Activated CD8-positive, alpha-beta memory T cell treated with anti-CD3 and anti-CD28 coated beads for 24 hours (primary cell): ENCODE measurements at regions not wholly inside any gene's neighbourhood (a gene's known extent, or its start where the extent isn't known, plus 50 kb on each side); places are given as distances from the start of the nearest gene placed in this dataset.
"Not testable (repeated sequence)": the region's sequence is repeated elsewhere in the genome, so short reads cannot be mapped to it uniquely, and the experiment has no call there.

Experiments used
- DNase-seq: peaks from one replicate; pipeline ENCODE4 v3.0.0-alpha.2; 2020

DNA sequence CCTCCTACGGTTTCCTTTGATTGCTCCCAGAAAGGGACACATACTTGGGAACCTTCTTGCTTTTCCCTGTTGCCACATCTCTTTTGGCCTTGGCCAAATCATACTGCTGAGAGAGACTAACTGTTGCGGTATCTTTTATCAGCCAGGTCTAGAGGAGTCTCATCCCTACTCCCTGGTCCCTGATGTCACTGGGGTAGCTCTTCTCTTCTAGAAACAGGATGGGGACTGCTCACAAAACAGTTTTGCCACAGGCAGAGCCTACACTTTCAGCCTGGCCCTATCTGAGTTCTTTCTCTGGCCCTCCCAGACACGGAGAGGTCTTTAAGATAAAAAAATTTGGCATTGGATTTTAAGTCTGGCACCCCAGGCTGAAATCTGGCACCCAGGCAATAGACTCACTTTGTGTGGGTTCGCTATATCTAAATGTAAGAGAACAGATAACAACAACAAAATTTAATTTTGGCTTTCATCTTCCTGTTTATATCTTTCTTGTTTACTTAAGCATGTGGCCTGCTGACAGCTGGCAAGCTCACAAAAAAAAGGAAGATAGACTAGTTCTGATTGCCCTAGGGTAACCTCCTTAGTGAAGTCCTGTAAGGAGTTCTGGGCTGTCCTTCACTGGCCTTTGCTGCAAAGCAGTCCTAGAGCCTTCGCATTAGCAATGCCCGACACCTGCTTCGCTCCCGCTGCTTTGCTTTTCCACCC, 228.3 kb upstream of the NPVF start:
- no peak for DNase-seq

DNA sequence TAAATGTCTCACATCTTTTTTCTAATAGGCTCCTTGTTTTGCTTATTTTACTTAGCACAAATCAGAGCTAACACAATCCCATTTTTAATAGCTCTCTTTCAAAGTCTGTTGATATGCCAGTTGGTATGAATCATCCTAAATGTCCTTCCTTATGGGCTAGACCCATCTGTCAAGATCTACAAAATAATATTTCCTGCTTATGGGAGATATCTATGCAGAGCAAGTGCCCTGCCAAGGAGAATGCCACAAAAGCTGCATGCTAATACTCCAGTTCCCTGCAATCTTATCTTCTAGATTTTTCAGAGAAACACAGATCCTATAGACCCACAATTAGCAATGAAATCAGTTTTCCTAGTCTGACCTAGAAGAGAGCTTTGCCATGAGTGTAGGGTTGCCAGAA, 230.8 kb upstream of the NPVF start:
- DNase-seq, result no peak

DNA sequence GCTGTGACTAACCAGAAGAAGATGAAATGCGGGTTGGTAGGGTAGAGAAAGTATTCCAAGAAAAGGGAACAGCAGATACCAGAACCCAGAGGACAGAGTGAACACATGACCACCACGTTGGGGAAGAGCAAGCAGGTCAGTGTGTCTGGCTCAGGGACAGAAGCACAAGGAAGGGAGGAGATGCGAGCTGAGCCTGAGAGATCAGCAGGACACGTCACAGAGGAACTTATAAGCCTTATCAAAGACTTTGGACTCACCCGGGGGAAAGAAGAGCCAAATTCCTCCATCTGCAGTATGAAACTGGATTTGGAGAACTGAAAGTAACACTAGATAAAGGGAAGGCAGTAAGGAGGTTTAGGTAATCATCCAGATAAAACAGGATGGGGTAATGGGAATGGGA, 232.1 kb upstream of the NPVF start:
- no peak for DNase-seq

DNA sequence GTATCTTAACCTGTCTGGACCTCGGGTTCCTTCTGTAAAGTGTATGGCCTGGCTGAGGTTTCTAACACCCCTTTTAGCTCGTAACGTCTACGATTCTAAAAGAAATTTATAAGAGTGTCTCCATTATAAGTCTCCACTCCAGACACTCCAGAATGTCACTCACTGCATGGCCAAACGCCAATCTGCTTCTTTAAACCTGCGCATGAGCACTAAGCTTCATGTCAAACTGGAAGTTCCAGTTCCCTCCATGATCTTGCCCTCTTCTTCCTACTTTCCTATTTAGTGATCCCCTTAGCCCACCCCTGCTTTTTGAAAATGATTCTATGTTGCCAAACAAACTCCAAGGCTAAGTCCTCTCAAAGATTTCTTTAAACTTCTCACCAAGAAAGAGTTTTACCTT, 241.4 kb upstream of the NPVF start:
- no peak for DNase-seq

DNA sequence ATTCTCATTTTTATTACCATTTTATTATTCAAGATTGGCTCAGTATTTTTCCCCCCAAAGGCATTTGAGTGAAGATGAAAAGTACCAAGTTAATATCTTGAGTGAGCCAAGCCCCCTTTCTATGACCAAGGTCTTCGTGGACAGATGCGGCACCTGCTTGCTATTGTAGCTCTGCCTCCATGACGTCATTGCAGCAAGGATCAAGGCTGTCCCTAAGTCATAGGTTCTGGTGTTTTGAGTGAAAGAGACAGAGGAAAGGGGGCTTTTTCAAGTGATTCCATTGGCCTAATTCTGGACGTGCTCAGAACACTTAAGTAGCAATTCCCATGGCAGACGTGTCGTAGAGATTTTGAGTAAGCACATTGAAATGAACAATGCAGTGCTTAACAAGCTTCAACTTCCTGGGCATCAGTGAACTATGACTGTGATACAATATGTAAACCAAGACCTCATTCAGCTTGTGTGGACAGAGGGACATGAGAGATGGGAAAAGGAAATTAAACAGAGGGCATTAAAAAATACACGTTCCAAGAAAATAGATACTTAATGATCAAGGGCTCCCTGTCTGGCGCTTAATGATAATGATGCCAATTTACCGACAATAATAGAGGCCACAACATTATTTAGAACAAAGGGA, 248.7 kb upstream of the NPVF start:
- no peak for DNase-seq

DNA sequence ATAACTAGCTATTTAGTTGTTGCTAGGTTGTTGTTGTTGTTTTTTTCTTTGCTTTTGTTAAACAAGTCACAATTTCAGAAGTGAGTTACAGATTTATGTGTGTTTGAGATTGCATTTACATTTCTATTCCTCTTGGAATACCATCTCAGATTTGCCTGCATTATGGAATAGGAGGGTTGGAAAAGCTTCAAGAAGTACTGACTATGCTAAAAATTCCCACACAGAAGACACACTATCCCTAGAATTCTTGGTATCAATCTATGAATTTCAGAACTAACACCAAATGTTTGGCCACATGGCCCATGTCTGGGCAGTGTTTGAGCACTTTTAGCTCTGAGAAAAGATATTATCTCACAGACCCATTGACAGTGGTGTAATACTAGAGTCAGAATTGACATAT, 249.9 kb upstream of the NPVF start:
- DNase-seq, result not testable (repeated sequence)

DNA sequence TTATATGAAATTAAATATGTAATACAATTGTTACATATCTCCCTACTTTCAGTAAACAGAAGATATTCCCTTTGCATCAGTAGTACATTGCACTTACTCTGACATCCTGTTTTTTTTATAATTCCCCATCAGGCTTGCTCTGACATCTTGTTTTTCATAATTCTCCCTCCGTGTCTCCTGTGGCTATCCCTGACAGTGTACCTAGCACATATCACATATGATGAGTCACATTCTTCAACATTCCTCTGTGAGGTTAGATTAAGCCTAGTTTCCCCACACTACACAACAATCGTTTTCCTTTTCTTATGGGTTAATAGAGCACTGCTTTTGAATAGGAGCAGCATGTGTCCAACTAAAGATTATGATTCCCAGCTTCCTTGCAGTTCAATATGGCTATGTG, 250.6 kb upstream of the NPVF start:
- no peak for DNase-seq

DNA sequence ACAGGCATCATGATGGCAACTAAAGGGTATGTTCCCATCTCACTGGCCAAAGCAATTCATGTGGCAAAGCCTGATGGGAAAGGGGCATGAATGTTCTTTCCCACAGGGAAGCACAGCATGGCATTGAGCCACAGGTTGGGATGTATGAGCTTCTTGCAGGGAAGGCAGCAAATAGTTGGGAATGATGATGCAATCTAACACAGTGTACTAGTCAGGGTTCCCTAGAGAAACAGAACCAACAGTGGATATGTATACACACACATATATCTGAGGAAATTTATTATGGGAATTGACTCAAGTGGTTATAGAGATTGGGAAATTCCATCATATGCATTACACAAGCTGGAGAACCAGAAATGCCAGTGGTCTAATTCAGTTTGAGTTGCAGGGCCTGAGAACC, 253.6 kb upstream of the NPVF start:
- DNase-seq, result no peak

DNA sequence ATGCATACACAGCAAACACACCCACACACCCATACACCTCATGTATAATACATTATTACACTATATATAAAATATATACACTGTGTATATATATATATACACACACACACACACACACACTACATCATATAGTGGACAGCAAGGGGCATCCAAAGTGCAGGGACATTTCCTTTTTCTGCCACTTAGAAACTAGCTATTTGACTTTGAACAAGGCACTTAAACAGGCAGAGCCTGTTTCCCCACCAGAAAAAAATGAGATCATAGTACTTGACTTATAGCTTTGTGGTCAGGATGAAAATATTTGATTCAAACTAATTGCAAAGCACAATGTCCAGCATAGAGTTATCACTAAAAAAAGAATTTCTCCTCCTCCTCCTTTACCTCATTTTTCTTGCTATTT, 254.3 kb upstream of the NPVF start:
- DNase-seq, result no peak

DNA sequence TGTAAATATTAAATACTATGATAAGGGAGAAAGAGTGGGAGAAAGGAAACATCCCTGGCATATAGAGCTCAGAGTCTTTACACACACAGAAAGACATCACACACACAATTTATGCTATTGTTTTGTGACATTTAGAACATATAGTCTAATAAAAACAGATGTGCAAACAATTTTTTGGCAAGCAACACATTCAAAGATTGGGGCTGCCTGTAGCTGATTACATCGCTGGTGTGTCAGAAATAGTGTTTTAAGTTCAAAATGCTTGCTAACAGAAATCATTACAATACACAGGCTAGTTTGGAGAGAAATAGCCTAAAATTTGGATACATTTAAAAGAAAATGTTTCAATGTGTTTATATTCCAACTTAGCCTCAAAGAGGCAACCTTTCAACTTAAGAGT, 256.7 kb upstream of the NPVF start:
- DNase-seq, result no peak

DNA sequence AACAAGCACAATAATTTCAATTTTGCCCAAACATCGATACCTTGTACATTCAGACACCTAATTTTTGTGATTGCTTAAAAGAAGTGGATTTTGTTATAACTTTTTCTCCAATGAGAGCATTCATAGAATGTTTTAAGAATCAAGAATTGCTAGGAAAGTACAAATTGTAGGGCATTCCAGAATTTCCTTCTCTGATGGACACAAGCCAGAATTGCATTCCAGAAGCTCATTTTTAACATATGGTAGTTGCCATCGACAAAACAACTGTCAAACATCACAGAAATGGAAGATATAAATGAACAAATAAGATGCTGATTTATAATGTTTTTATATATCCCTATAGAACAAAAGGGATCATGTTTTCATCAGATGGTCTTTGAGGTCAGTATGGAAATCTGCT, 258.4 kb upstream of the NPVF start:
- no peak for DNase-seq

DNA sequence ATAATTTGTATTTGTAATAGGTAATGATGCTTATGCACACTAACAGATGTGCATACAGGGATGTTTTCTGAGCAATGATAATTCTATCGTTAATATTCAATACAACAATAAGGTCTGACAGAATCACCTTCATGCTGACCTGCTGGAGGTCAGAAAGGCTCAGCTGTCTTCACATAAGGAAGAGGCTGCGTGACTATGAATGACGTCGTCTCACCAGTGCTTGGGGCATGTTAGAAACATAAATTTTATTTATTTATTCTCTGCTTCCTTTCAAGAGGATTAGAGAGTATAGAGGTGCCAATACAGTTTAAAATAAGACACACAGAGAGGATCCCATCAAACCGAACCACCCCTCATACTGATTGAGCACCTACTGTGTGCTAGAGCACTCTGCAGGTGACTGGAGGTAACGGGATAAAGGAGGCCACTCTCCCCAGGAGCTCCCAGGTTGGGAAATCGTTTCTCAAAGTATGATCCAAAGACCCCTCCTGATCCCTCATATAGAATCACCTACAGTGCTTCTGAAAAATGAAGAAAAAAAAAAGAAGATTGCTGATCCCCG, 265.6 kb upstream of the NPVF start:
- no peak for DNase-seq

DNA sequence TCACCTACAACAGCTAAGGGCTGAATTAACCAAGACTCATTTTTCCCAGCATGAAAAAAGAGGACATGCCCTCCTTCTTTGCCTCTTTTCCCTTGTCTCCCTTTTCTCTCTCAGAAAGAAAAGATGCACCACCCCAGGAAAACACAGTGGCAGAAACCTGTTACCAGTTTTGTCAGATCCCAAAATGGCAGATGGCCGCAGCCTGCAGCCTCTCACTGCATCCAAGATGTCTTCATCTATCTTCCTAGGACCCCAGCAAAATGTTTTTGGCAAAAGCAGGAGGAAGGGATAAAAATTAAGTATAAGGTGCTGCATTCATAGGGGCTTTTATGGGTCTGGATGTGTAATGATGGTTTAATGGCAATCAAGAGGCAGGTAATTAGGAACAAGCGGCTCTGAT, 266.6 kb upstream of the NPVF start:
- no peak for DNase-seq

DNA sequence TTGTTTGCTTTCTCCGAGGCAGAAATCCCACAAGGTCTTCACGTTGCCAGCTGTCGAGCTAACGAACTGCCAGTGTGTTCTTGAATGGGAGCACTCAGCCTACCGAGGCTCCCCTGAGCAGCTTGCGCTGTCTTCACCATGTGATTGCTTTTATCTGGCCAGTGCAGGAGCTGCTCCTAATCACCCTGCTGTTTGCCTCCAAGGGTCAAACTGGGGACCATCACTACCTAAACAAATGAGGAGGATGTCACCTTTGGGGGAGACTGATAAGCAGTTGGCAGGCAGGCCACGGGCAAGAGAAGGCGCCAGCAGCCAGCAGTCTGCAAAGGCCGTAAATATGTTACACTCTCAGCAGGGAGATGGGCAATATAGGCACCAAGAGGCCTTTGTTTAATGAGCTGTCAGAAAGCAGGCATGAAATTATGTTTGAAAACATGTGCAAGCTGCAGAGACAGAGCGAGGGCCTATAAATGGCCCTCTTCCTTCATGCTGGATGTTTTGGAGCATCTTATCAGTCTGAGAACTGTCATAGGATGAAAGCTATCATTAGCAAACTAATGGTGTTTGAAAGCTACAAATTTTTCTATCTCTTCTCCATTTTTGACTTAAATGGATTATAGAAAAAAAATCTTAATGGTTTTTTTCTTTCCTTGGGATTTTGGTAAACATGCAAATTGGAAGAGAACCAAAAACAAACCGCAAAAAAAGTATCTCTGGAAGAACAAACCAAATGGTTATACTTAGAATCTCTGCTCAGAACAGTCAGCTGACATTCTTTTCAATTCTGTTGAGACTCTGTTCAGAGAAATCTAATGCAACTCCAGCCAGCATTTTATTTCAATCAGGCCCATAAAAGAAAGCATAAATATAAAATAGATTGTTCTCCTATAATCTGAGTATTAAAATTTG, 267.3 kb upstream of the NPVF start:
- no peak for DNase-seq

DNA sequence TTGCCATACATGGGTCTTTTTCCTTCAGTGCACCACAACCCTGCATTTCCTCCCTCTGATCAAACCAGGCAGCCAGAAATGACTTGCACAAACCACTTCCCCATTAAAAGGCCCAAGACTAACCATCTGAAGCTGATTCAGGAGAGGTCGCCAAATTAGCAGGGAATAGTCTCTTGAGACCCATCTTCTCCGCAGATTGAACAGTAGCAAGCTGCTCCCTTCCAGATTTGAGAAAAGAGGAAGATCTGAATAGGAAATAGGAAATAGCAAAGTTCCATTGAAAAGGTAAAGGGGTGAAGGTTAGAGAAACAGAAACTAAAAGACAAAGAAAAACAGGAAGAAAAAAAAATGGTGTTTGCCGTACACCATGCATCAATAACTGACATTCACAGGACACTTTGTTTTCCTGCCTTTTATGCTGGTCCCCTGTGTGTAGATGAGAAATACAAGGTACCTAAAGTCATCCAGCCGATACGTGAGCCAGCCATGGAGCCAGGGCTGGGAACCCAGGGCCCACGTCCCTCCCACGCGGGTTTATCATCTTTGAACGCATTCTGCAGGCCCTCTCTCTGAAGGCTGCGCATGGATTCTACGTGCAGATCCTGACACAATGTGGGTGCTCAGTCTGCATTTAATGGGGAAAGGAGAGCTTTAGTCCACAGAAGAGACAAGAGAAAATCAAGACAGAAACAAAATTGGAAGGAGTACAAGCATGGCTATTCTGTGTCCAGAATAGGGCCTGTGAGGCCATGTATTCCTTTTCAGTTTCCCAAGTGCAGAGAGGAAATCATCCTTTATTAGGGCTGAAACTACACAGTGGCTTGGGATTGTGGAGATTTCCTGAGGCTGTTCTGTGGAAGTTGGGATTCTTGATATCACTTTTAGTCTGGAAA, 268.4 kb upstream of the NPVF start:
- no peak for DNase-seq

DNA sequence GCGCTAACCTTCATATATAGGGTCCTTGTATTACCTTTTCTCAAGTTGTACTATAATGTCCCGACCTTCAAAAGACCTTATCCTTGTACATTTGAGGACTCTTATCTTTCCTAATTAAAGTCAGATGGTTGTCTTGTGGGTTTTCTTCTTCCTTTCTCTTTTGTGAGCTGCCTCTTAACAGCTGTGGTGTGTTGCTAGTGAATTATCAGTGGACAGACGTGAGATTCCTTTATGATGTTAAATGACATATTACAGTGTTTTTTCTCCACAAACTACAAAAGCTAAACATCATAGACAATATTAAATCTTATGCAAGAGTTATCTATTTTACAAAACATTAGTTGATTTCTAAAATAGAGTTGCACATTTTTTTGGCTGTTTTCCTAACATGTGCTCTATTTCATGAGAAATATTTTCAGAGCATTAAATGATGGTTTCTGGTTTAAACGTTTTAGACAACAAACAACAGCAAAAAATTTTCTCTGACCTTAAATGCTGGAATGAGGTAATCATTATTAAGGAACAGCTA, 272.2 kb upstream of the NPVF start:
- no peak for DNase-seq

DNA sequence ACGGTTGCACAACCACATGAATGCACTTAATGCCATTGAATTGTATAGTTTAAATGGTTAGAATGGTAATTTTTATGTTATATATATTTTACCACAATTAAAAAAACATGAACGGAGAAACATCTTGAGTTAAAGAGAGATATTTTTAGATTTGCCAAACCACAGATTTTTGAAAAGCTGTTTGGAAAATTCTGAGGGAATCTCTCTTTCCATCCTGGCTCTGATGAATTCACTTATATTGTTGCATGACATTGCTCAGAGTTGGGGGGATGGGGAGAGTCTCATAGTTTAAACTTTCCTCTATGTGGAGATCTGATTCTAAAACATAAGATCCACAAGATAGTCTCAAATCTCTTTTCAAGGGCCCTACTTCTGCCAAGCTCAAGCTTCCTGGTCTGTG, 275.0 kb upstream of the NPVF start:
- no peak for DNase-seq

DNA sequence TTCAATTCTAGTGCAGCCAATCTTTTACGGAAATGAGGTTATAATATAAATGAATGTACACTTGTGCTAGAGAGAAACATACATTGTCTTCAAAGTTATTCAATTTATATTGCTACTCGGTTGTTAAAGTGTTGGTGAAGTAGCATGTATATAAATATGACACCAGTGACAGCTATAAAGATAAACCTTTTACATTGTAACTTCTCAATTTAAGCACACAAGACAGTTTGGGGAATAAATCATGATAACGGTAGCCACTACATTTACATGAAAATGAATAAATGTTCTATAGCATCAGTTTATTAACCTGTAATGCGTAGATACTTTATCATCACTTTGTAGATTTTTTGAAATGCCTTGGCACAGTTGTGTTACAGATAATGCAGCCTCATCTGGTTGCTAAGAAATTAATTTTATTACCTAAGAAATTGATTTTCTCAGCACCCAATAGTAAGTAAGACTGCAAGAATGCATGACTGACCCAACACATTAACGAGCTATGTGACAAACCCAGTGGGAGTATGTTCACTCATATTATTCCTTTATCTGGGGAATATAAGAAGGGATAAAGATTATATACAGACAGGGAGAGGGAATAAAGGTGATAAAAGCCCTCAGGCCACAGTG, 283.9 kb upstream of the NPVF start:
- no peak for DNase-seq

DNA sequence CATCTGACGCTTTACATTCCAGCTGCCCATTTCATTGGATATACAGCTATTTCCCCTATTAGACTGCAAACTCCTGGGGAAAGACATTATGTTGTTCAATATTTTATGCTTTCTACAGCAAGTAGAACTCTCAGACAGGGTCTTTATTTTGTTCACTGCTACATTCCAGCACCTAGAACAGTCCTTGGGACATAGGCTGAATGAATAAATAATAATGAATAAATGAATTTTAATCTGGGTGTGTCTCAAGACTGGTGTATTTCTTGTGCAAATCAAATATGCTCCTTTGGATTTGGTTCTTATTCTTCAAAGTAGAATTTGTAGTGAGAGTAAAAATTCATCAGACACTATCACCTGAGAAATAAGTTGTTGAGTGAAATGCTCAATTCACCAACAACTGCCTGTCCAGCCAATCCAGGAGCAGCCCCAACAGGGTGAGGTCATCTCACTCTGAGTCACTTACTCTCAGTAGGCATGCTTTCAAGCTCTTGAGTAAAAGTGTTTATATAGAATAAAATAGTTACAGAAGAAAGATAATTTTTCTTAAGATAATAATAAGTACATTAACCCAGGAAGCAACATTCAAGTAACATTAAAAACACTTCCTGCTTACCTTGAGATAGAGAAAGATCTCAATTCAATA, 287.5 kb upstream of the NPVF start:
- no peak for DNase-seq

DNA sequence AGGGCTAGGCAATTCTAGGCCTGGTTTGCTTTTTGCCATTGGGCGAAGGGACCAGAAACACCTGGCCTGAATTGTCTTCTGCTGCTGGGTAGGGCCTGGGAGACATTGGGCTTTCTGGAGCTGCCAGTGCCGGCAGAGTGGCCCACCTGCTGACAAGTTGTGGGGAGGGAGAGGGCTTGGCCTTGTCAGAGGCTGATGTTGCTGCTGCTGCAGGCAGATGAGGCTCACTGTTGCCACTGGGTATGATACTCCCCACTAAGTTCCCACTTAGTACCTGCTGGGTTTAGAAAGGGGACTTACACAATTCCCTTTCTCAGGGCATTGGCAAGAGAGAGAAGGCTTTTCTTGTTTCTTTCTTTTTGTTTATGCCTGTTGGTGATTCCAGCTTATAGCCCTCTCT, 289.6 kb upstream of the NPVF start:
- DNase-seq, result no peak

DNA sequence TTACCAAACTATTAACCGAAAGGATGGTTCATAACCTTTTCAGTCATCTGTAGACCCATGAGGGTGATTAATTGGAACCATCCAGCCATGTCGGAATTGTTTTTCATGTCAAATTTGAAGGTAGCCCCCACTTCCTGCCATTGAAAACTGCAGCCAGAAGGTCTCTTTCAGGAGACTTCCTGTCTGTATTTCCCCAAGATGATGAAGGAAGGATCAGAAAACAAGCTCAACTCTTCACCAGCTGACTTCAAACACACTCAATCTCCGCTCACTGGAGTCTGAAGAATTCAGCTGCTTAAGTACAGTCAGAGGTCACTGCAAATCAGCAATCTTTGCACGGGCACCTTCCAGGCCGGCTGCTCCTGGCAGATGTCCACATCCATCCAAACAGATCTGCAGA, 291.7 kb upstream of the NPVF start:
- no peak for DNase-seq
